Caco-2 (cell line): ENCODE measurements at regions not wholly inside any gene's neighbourhood (a gene's known extent, or its start where the extent isn't known, plus 50 kb on each side); places are given as distances from the start of the nearest gene placed in this dataset.

ENCODE experiments used
- BruUV-seq: library from RNA; stranded (reverse); fragments of 400-500 nt; replicated peaks from 2 replicates; lab custom pipeline; 2021; lab: Mats Ljungman, UMichigan
- CTCF ChIA-PET: fragments of 300-600 bp; sonication (Branson Sonifier 250); formaldehyde crosslinking; loops from one replicate; lab custom pipeline; 2022; ENCODE audit warnings: antibody characterized with exemption; lab: Charles Lee
- POLR2A ChIA-PET: fragments of 300-600 bp; sonication (Branson Sonifier 250); formaldehyde crosslinking; loops from one replicate; lab custom pipeline; 2022; ENCODE audit warnings: antibody characterized with exemption; lab: Charles Lee
- DNase-seq, 2 experiments: peaks; one replicate each; pipeline versions ENCODE4 v3.0.0 to v3.0.0-alpha.2; 2020 to 2022
- H3K27me3 ChIP-seq: replicated peaks from 2 replicates; pipeline ENCODE4 v1.6.0; 2011; ENCODE audit warnings: low read length; ENCODE audit not compliant: control insufficient read depth, insufficient read depth
- H3K36me3 ChIP-seq: 2 replicates; pipeline ENCODE4 v1.5.1; 2011; ENCODE audit warnings: low read length; ENCODE audit not compliant: control insufficient read depth, insufficient read depth
- H3K4me1 ChIP-seq: fragments of 250-450 bp; sonication (Bioruptor Pico); 2 replicates; pipeline ENCODE4 v1.5.1; 2020; ENCODE audit warnings: mild to moderate bottlenecking
- H3K4me3 ChIP-seq: 2 replicates; pipeline ENCODE4 v1.5.1; 2011; ENCODE audit warnings: low read depth, mild to moderate bottlenecking, control low read depth, low read length
- H3K9me3 ChIP-seq: fragments of 250-450 bp; sonication (Bioruptor Pico); 2 replicates; pipeline ENCODE4 v1.5.1; 2020; ENCODE audit warnings: mild to moderate bottlenecking, moderate library complexity
- H3K27ac Mint-ChIP-seq: one replicate; pipeline ENCODE4 v1.8.0; 2022; ENCODE audit warnings: mixed read lengths; ENCODE audit not compliant: unreplicated experiment
- H3K27me3 Mint-ChIP-seq: one replicate; pipeline ENCODE4 v1.8.0; 2022; ENCODE audit warnings: mixed read lengths; ENCODE audit not compliant: insufficient read depth, unreplicated experiment
- H3K36me3 Mint-ChIP-seq: one replicate; pipeline ENCODE4 v1.8.0; 2022; ENCODE audit warnings: mild to moderate bottlenecking, mixed read lengths; ENCODE audit not compliant: insufficient read depth, unreplicated experiment
- H3K4me1 Mint-ChIP-seq: one replicate; pipeline ENCODE4 v1.8.0; 2022; ENCODE audit warnings: low read depth, mixed read lengths; ENCODE audit not compliant: unreplicated experiment
- H3K4me3 Mint-ChIP-seq: one replicate; pipeline ENCODE4 v1.8.0; 2022; ENCODE audit warnings: mild to moderate bottlenecking, moderate library complexity, mixed read lengths; ENCODE audit not compliant: unreplicated experiment
- H3K9me3 Mint-ChIP-seq: one replicate; pipeline ENCODE4 v1.8.0; 2022; ENCODE audit warnings: mixed read lengths; ENCODE audit not compliant: unreplicated experiment
- CTCF ChIP-seq, 2 experiments: fragments of 200-600 bp in 1 of 2; IDR thresholded peaks; 1 replicate in 1 of 2; 2 replicates in 1 of 2; pipeline versions ENCODE4 v1.5.1 to v1.8.0; 2011 to 2022; ENCODE audit warnings: antibody characterized with exemption in 1 of 2, control low read depth in 1 of 2, inconsistent platforms in 1 of 2, low read depth in 1 of 2, low read length in 1 of 2, mild to moderate bottlenecking in 1 of 2, moderate library complexity in 1 of 2; ENCODE audit not compliant: insufficient read depth in 1 of 2, severe bottlenecking in 1 of 2, unreplicated experiment in 1 of 2
- intact Hi-C: fragments of 100-400 bp; cut with micrococcal nuclease; formaldehyde crosslinking; loops from one replicate; pipeline ENCODE4 v1.10.0; 2022; ENCODE audit not compliant: unreplicated experiment

- Histone ChIP-seq H3K4me3 (no peak overlapping the region), H3K4me1 (no peaks in the 10 kb centered on the region), H3K36me3 (no peaks in the 10 kb centered on the region), H3K27me3 (no peaks in the 10 kb centered on the region), H3K9me3 (no peaks in the 10 kb centered on the region)
- TF ChIP-seq CTCF (IDR thresholded peaks at IDR 0.05; ENCODE audit: insufficient read depth in 1 of 2, low read depth in 1 of 2, low read length in 1 of 2, severe bottlenecking in 1 of 2, unreplicated experiment in 1 of 2) = no peak
- no peak for DNase-seq
- no peaks in the 10 kb centered on the region for H3K36me3 Mint-ChIP-seq
- POLR2A ChIA-PET = no interaction called here
- CTCF ChIA-PET = no interaction called here
- no peak overlapping the region for H3K4me3 Mint-ChIP-seq
- H3K9me3 Mint-ChIP-seq = peaks cover 12% of the 10 kb centered on the region
- no peak overlapping the region for H3K27ac Mint-ChIP-seq
- no peaks in the 10 kb centered on the region for H3K4me1 Mint-ChIP-seq
- no peaks in the 10 kb centered on the region for H3K27me3 Mint-ChIP-seq
- intact Hi-C loops = no loop called here
- BruUV-seq = no TSS peak
Observed at GRCh38 chr11:104765401-104766095, 132.7 kb downstream of the CASP12 start.

- POLR2A ChIA-PET = interaction anchor here (0.5 kb wide), 1 partner anchor 213 kb away, joined by 17 read pairs; no protein-coding TSS in a partner anchor
- no TSS peak for BruUV-seq
- peaks cover 3% of the 10 kb centered on the region for H3K27me3 Mint-ChIP-seq
Observed at GRCh38 chr11:104764710-104765045, 133.6 kb downstream of the CASP12 start.

More at GRCh38 chr11:104764710-104765045, 133.6 kb downstream of the CASP12 start:
- Histone ChIP-seq H3K4me3 (no peak overlapping the region), H3K27me3 (no peaks in the 10 kb centered on the region), H3K4me1 (no peaks in the 10 kb centered on the region), H3K36me3 (no peaks in the 10 kb centered on the region), H3K9me3 (no peaks in the 10 kb centered on the region)
- CTCF ChIA-PET = no interaction called here
- Mint-ChIP-seq H3K4me1 (no peaks in the 10 kb centered on the region), H3K36me3 (no peaks in the 10 kb centered on the region), H3K27ac (no peak overlapping the region), H3K9me3 (peaks cover 21% of the 10 kb centered on the region), H3K4me3 (no peak overlapping the region)
- DNase-seq = no peak
- intact Hi-C loops = no loop called here
- TF ChIP-seq CTCF (IDR thresholded peaks at IDR 0.05; ENCODE audit: insufficient read depth in 1 of 2, low read depth in 1 of 2, low read length in 1 of 2, severe bottlenecking in 1 of 2, unreplicated experiment in 1 of 2) = no peak
